SK-N-SH treated with all-trans-retinoic acid at 6 μM for 48 hours (cell line): ENCODE measurements at regions not wholly inside any gene's neighbourhood (a gene's known extent, or its start where the extent isn't known, plus 50 kb on each side); places are given as distances from the start of the nearest gene placed in this dataset.

ENCODE experiments used
- ARNTL ChIP-seq: fragments of 450-650 bp; formaldehyde crosslinking; IDR thresholded peaks from 2 replicates; pipeline ENCODE4 v1.5.0; 2020; ENCODE audit warnings: low read depth, mild to moderate bottlenecking, moderate library complexity, borderline replicate concordance
- ESRRG ChIP-seq: fragments of 250-450 bp; sonication (Bioruptor Pico); IDR thresholded peaks from 2 replicates; pipeline ENCODE4 v1.6.1; 2021; ENCODE audit warnings: mild to moderate bottlenecking
- GLIS3 ChIP-seq: fragments of 250-450 bp; sonication (Bioruptor Pico); IDR thresholded peaks from 2 replicates; pipeline ENCODE4 v1.5.0; 2020; ENCODE audit warnings: mild to moderate bottlenecking, moderate library complexity
- TOX ChIP-seq: fragments of 250-450 bp; sonication (Bioruptor Pico); IDR thresholded peaks from 2 replicates; pipeline ENCODE4 v1.8.0; 2021; ENCODE audit warnings: mild to moderate bottlenecking, moderate library complexity, borderline replicate concordance
- ZFP3 ChIP-seq: fragments of 250-450 bp; sonication (Bioruptor Pico); IDR thresholded peaks from 2 replicates; pipeline ENCODE4 v1.5.0; 2020; ENCODE audit warnings: mild to moderate bottlenecking, moderate library complexity
- ZFP30 ChIP-seq: fragments of 450-650 bp; formaldehyde crosslinking; IDR thresholded peaks from 2 replicates; pipeline ENCODE4 v1.5.0; 2022; ENCODE audit warnings: mild to moderate bottlenecking, moderate library complexity
- ZNF8 ChIP-seq: fragments of 450-650 bp; formaldehyde crosslinking; IDR thresholded peaks from 2 replicates; pipeline ENCODE4 v1.5.0; 2020; ENCODE audit warnings: mild to moderate bottlenecking, moderate library complexity

GRCh38 chr4:116427666-116428065 is 657.7 kb downstream of the TRAM1L1 start:
- no peak for TF ChIP-seq ZNF8 (CRISPR knock-in tag)
- TF ChIP-seq TOX, result no peak
- no peak for TF ChIP-seq ZFP30 (CRISPR knock-in tag)
- no peak for TF ChIP-seq ESRRG (CRISPR knock-in tag)
- no peak for TF ChIP-seq ARNTL
- no peak for TF ChIP-seq GLIS3 (CRISPR knock-in tag)
- TF ChIP-seq ZFP3 (CRISPR knock-in tag), result no peak
